HepG2 (cell line): ENCODE measurements at regions not wholly inside any gene's neighbourhood (a gene's known extent, or its start where the extent isn't known, plus 50 kb on each side); places are given as distances from the start of the nearest gene placed in this dataset.

Experiments
- ATAC-seq: fragments of 200-7000 bp; cut with Tn5 transposase; 3 replicates; pipeline ENCODE4 v1.9.1; 2020; ENCODE audit warnings: mild to moderate bottlenecking, moderate library complexity
- BruUV-seq: library from RNA; stranded (reverse); fragments of 400-500 nt; replicated peaks from 2 replicates; lab custom pipeline; 2021; lab: Mats Ljungman, UMichigan
- CTCF ChIA-PET: fragments of 300-600 bp; formaldehyde crosslinking; extraction: SDS; loops from one replicate; lab custom pipeline; 2021; ENCODE audit warnings: low total read pairs, inconsistent platforms, low intra/inter-chr PET ratio; lab: Yijun Ruan, JAX
- POLR2A ChIA-PET: fragments of 350-600 bp; sonication (Branson Sonifier 250); formaldehyde crosslinking; loops from one replicate; lab custom pipeline; 2020; ENCODE audit warnings: antibody characterized with exemption, inconsistent platforms; lab: Yijun Ruan, JAX
- DNase-seq: peaks from one replicate; pipeline ENCODE4 v3.0.0-alpha.2; 2015; ENCODE audit warnings: low spot score
- FAIRE-seq: peaks from 3 replicates; lab custom pipeline; 2011; peaks lifted over from hg19 to GRCh38; lab: Jason Lieb, UNC
- H2AFZ ChIP-seq: one replicate; pipeline ENCODE4 v1.6.1; 2011; ENCODE audit warnings: low read length, inconsistent platforms
- H3K27ac ChIP-seq: fragments of 300-600 bp; 3 replicates; pipeline ENCODE4 v1.8.0; 2011; ENCODE audit warnings: mixed run types, mild to moderate bottlenecking, mixed read lengths, low read length, inconsistent platforms; ENCODE audit not compliant: insufficient read depth; ENCODE audit errors: extremely low read length
- H3K27me3 ChIP-seq, 2 experiments: fragments of 200-600 bp in 1 of 2; 2 replicates in 1 of 2; 3 replicates in 1 of 2; pipeline versions ENCODE4 v1.6.0 to v1.8.0; 2011; ENCODE audit warnings: low read length in 2 of 2, mild to moderate bottlenecking in 2 of 2, moderate library complexity in 2 of 2, inconsistent platforms in 1 of 2; ENCODE audit not compliant: insufficient read depth in 2 of 2, control insufficient read depth in 1 of 2
- H3K36me3 ChIP-seq, 2 experiments: fragments of 200-600 bp in 1 of 2; replicated peaks in 1 of 2; 2 replicates in 1 of 2; 3 replicates in 1 of 2; pipeline versions ENCODE4 v1.5.1 to v1.8.0; 2011; ENCODE audit warnings: low read length in 2 of 2, inconsistent platforms in 1 of 2; ENCODE audit not compliant: insufficient read depth in 2 of 2, control insufficient read depth in 1 of 2
- H3K4me1 ChIP-seq: 2 replicates; pipeline ENCODE4 v1.5.1; 2012; ENCODE audit warnings: low read length, inconsistent platforms; ENCODE audit not compliant: insufficient read depth
- H3K4me2 ChIP-seq: 2 replicates; pipeline ENCODE4 v1.6.0; 2011; ENCODE audit warnings: low read depth, low read length, inconsistent platforms
- H3K4me3 ChIP-seq, 3 experiments: fragments of 200-600 bp in 1 of 3; sonication (generic), shearing (Covaris generic) in 1 of 3; replicated peaks in 1 of 3; 2 replicates each; pipeline ENCODE4 v1.5.1; 2011 to 2016; ENCODE audit warnings: low read length in 3 of 3, inconsistent platforms in 2 of 3, low read depth in 2 of 3, mild to moderate bottlenecking in 2 of 3, control low read depth in 1 of 3, mixed read lengths in 1 of 3; ENCODE audit not compliant: insufficient read depth in 1 of 3
- H3K79me2 ChIP-seq: one replicate; pipeline ENCODE4 v1.6.1; 2011; ENCODE audit warnings: low read length, inconsistent platforms; ENCODE audit not compliant: insufficient read depth
- H3K9ac ChIP-seq: 2 replicates; pipeline ENCODE4 v1.6.0; 2011; ENCODE audit warnings: mild to moderate bottlenecking, low read depth, low read length, inconsistent platforms; ENCODE audit not compliant: insufficient read depth
- H3K9me3 ChIP-seq: 2 replicates; pipeline ENCODE4 v1.5.1; 2012; ENCODE audit warnings: mild to moderate bottlenecking, low read length
- H4K20me1 ChIP-seq: 2 replicates; pipeline ENCODE4 v1.6.0; 2011; ENCODE audit warnings: inconsistent platforms, mild to moderate bottlenecking, low read length, moderate library complexity; ENCODE audit not compliant: insufficient read depth
- CREB1 ChIP-seq, 2 experiments: fragments of 450-650 bp in 1 of 2; IDR thresholded peaks; 2 replicates each; pipeline ENCODE4 v1.6.1; 2016 to 2017; ENCODE audit warnings: control low read depth in 1 of 2, mild to moderate bottlenecking in 1 of 2, missing compliant biosample characterization in 1 of 2, missing genetic modification characterization in 1 of 2
- GFI1 ChIP-seq: sonication (generic); formaldehyde crosslinking; IDR thresholded peaks from 2 replicates; pipeline ENCODE4 v1.5.0; 2020; ENCODE audit warnings: missing genetic modification reagents, mild to moderate bottlenecking, borderline replicate concordance
- MAFK ChIP-seq, 2 experiments: IDR thresholded peaks in 1 of 2; conservative IDR thresholded peaks in 1 of 2; 2 replicates each; pipeline ENCODE4 v1.6.1; 2011; ENCODE audit warnings: improper control_type of control experiment in 2 of 2, low read length in 2 of 2
- NFE2L2 ChIP-seq: fragments of 150-350 bp; IDR thresholded peaks from 2 replicates; pipeline ENCODE4 v1.6.1; 2014; ENCODE audit warnings: low read length
- SP2 ChIP-seq: sonication (generic); formaldehyde crosslinking; IDR thresholded peaks from 2 replicates; pipeline ENCODE4 v1.5.1; 2020; ENCODE audit warnings: mild to moderate bottlenecking, missing genetic modification reagents
- ZNF761 ChIP-seq: sonication (generic); formaldehyde crosslinking; conservative IDR thresholded peaks from 2 replicates; pipeline ENCODE4 v1.4.0; 2020; ENCODE audit warnings: mild to moderate bottlenecking, missing genetic modification reagents
- WGBS: methylation state at CpG from one replicate; pipeline ENCODE4 v1.1.6; 2017; ENCODE audit warnings: low lambda C conversion rate; 5-methylcytosine and 5-hydroxymethylcytosine counted together
- in situ Hi-C: cut with HindIII; loops from 2 replicates; pipeline ENCODE4 v1.10.0; 2017; ENCODE audit warnings: low pct_unique_long_range_greater_than_20kb; ENCODE audit not compliant: extremely low pct_ligation_motif_present
- intact Hi-C: fragments of 100-400 bp; cut with micrococcal nuclease; formaldehyde crosslinking; loops from one replicate; pipeline ENCODE4 v1.10.0; 2022; ENCODE audit not compliant: unreplicated experiment

DNA sequence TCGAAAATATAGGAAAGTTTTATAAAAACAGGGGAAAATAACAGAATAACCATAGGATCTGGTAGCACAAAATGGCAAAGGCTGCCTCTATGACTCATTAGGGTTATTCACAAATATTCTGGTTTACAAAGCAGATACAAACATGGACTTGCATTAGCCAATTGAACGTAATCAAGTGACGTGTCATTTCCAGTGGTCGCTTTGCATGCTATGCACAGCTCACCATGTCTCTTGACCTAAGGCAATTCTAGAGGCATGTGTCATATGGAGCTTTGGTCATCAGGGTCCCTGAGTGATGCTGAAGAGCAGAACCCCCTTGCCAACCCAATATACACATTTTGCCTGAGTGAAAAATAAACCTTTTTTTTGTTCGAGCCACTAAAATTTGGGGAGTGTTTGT is 158.8 kb downstream of the TMEM161B start:
- Histone ChIP-seq H3K4me3 (no peak overlapping the region), H3K9ac (no peak overlapping the region), H3K79me2 (no peaks in the 10 kb centered on the region), H3K27ac (no peak overlapping the region), H2AFZ (no peak overlapping the region), H3K36me3 (no peaks in the 10 kb centered on the region), H3K9me3 (no peaks in the 10 kb centered on the region), H3K4me2 (no peak overlapping the region), H3K4me1 (peaks cover 10% of the 10 kb centered on the region)
- ATAC-seq (no peak), DNase-seq (no peak), FAIRE-seq (no peak)
- WGBS = 55% methylated on average over 5 of the region's 5 CpGs
- intact Hi-C loops (no loop called here), in situ Hi-C loops (no loop called here)
- POLR2A ChIA-PET = no interaction called here
- no TSS peak for BruUV-seq
- TF ChIP-seq ZNF761 = no peak
- peak; percentile 62 for TF ChIP-seq CREB1 (IDR thresholded peaks at IDR 0.05)
- no peak for TF ChIP-seq CREB1 (CRISPR knock-in tag; IDR thresholded peaks at IDR 0.05)
- TF ChIP-seq, all 625 proteins: peak for 1
- CTCF ChIA-PET = no interaction called here
- Histone ChIP-seq H3K27me3 (no peaks in the 10 kb centered on the region; a peak in 2 of 5 replicates), H4K20me1 (no peaks in the 10 kb centered on the region)

GRCh38 chr5:88108490-88109279 is 160.0 kb downstream of the TMEM161B start:
- BruUV-seq = no TSS peak
- Histone ChIP-seq H2AFZ (no peak overlapping the region), H3K4me3 (no peak overlapping the region), H3K4me2 (peak overlapping the region; percentile 48), H3K9me3 (no peaks in the 10 kb centered on the region), H3K9ac (no peak overlapping the region), H3K36me3 (no peaks in the 10 kb centered on the region), H4K20me1 (no peaks in the 10 kb centered on the region), H3K4me1 (peaks cover 10% of the 10 kb centered on the region), H3K27ac (no peak overlapping the region), H3K79me2 (no peaks in the 10 kb centered on the region), H3K27me3 (no peaks in the 10 kb centered on the region; a peak in 2 of 5 replicates)
- FAIRE-seq (no peak), ATAC-seq (peak; percentile 66), DNase-seq (no peak)
- in situ Hi-C loops = no loop called here
- intact Hi-C loops = no loop called here
- ChIA-PET CTCF (no interaction called here), POLR2A (interaction anchor here (0.5 kb wide), 1 partner anchor 165 kb away, joined by 3 read pairs; no protein-coding TSS in a partner anchor)
- WGBS = under 1% methylated on average over 8 of the region's 8 CpGs
- TF ChIP-seq NFE2L2 (peak; percentile 50; the same call in 1 of the 2 replicates), MAFK (conservative IDR thresholded peaks at IDR 0.05 in 1 of 2, IDR thresholded peaks at IDR 0.05 in 1 of 2; ENCODE audit: low read length in 2 of 2) (0 out of 4 replicates have a peak, but pooled peaks of 1 of the 2 experiments have one; percentile 2), SP2 (CRISPR knock-in tag) (no peak), GFI1 (CRISPR knock-in tag) (0 out of 2 replicates have a peak, but pooled peaks have one; percentile 26)
